AG04449 (cell line): ENCODE measurements at regions not wholly inside any gene's neighbourhood (a gene's known extent, or its start where the extent isn't known, plus 50 kb on each side); places are given as distances from the start of the nearest gene placed in this dataset.

Source experiments
- CTCF ChIA-PET: fragments of 350-600 bp; formaldehyde crosslinking; extraction: SDS; loops from one replicate; lab custom pipeline; 2021; ENCODE audit warnings: antibody characterized with exemption; lab: Yijun Ruan, JAX
- POLR2A ChIA-PET: fragments of 400-600, 350-600 bp; formaldehyde crosslinking; extraction: SDS; loops from one replicate; lab custom pipeline; 2020; ENCODE audit warnings: antibody characterized with exemption, inconsistent platforms; lab: Yijun Ruan, JAX
- DNase-seq: peaks from one replicate; pipeline ENCODE4 v3.0.0-alpha.2; 2010; ENCODE audit warnings: low read depth, low spot score
- H3K4me3 ChIP-seq: 2 replicates; pipeline ENCODE4 v1.5.1; 2011; ENCODE audit warnings: low read depth, mild to moderate bottlenecking, control low read depth, low read length
- TF ChIP-seq, protein P1 (sequence below): IDR thresholded peaks from one replicate; pipeline ENCODE4 v1.5.1; 2011; ENCODE audit warnings: mild to moderate bottlenecking, moderate library complexity, low read length, control low read depth, inconsistent platforms; ENCODE audit not compliant: insufficient read depth; ENCODE audit errors: missing control alignments

DNA sequence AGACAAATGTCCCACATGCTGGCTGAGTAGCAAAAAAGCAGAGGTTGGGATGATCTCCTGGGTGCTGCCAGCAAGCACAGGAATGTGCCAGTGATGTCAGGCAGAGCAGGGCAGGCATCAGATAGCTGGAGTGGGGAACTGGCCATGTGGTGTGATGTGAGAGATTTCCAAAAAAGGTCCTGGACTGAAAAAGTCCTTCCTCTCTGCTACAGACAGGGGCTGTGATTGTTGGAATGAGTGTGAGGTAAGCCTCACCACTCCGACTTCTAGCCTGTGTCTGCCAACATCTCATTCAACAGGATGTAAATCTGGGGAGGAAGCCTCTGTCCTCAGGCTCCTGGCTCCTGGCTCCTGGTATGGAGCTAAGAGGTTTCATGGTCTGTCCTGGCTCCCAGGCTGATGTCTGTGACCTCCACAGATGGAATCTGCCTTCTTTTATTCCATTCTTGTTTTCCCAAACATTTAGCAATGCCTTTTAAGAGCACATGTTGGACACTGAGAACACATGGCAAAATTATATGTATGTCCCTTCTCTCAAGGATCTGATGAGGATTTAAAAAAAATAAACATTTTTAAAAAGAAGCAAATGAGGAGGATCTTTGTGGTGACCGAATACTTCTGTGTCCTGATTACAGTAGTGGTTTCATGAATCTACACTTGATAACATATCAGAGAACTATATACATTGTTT is 50.1 kb upstream of the STK38L start:
- DNase-seq = peak; percentile 87
- H3K4me3 ChIP-seq = no peak overlapping the region
- POLR2A ChIA-PET = interaction anchor here (0.5 to 1.0 kb wide), 4 partner anchors 13 to 43 kb away, joined by 3 to 6 read pairs (median 3); no protein-coding TSS in a partner anchor
- CTCF ChIA-PET = interaction anchor here (1.0 to 2.1 kb wide), 4 partner anchors 9 to 309 kb away, joined by 3 to 7 read pairs (median 5); no protein-coding TSS in a partner anchor
- TF ChIP-seq, protein P1, sequence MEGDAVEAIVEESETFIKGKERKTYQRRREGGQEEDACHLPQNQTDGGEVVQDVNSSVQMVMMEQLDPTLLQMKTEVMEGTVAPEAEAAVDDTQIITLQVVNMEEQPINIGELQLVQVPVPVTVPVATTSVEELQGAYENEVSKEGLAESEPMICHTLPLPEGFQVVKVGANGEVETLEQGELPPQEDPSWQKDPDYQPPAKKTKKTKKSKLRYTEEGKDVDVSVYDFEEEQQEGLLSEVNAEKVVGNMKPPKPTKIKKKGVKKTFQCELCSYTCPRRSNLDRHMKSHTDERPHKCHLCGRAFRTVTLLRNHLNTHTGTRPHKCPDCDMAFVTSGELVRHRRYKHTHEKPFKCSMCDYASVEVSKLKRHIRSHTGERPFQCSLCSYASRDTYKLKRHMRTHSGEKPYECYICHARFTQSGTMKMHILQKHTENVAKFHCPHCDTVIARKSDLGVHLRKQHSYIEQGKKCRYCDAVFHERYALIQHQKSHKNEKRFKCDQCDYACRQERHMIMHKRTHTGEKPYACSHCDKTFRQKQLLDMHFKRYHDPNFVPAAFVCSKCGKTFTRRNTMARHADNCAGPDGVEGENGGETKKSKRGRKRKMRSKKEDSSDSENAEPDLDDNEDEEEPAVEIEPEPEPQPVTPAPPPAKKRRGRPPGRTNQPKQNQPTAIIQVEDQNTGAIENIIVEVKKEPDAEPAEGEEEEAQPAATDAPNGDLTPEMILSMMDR = peak; percentile 12
